Mucosa of descending colon (tissue), 3 donors: ENCODE measurements at regions not wholly inside any gene's neighbourhood (a gene's known extent, or its start where the extent isn't known, plus 50 kb on each side); places are given as distances from the start of the nearest gene placed in this dataset.

Experiments used
- ATAC-seq: fragments of 200-7000 bp; cut with Tn5 transposase; one replicate; pipeline ENCODE4 v1.9.1; 2020; ENCODE audit warnings: mild to moderate bottlenecking, moderate library complexity
- DNase-seq, 3 donors: peaks; one replicate each; pipeline ENCODE4 v3.0.0-alpha.2; 2020
- H3K36me3 ChIP-seq: fragments of 200-600 bp; one replicate; pipeline ENCODE4 v1.8.0; 2021; ENCODE audit warnings: low read depth, mild to moderate bottlenecking
- H3K4me1 ChIP-seq: fragments of 200-600 bp; one replicate; pipeline ENCODE4 v1.8.0; 2021; ENCODE audit warnings: low read depth, mild to moderate bottlenecking
- H3K4me3 ChIP-seq: fragments of 200-600 bp; one replicate; pipeline ENCODE4 v1.8.0; 2021; ENCODE audit warnings: mild to moderate bottlenecking
- H3K9me3 ChIP-seq: fragments of 200-600 bp; one replicate; pipeline ENCODE4 v1.8.0; 2021; ENCODE audit warnings: mild to moderate bottlenecking
- CTCF ChIP-seq: fragments of 200-600 bp; IDR thresholded peaks from one replicate; pipeline ENCODE4 v1.8.0; 2022; ENCODE audit warnings: antibody characterized with exemption, mild to moderate bottlenecking
- intact Hi-C, 2 donors: fragments of 100-400 bp; cut with DNase I in 1 of 2; cut with micrococcal nuclease in 1 of 2; formaldehyde crosslinking; loops; one replicate each; pipeline versions ENCODE4 v1.11.0 to v1.11.1; 2022; cut with DNase I, micrococcal nuclease
- donor health status: DM: no; HTN: no; CAD: no; lungs with moderate emphysema.
- donor health status: DM: no; HTN: no; CAD: no.
- donor health status: DM: no; HTN: yes; CAD: no.

GRCh38 chr5:163653526-163653925 lies 148.1 kb downstream of the MAT2B start:
- TF ChIP-seq CTCF, result no peak
- intact Hi-C loops, result no loop called here
- no peak for ATAC-seq
- H3K4me3 ChIP-seq, result no peak overlapping the region
- H3K4me1 ChIP-seq, result no peaks in the 10 kb centered on the region
- H3K36me3 ChIP-seq, result no peaks in the 10 kb centered on the region
- peaks cover 3% of the 10 kb centered on the region for H3K9me3 ChIP-seq
- no peak for DNase-seq

GRCh38 chr5:163658702-163659567 lies 153.5 kb downstream of the MAT2B start:
- TF ChIP-seq CTCF, result no peak
- intact Hi-C loops, result no loop called here
- no peaks in the 10 kb centered on the region for H3K36me3 ChIP-seq
- peaks cover under 1% of the 10 kb centered on the region for H3K9me3 ChIP-seq
- DNase-seq (no peak), ATAC-seq (no peak)
- H3K4me3 ChIP-seq, result no peak overlapping the region
- peaks cover 25% of the 10 kb centered on the region for H3K4me1 ChIP-seq

GRCh38 chr5:163659568-163659902 lies 154.1 kb downstream of the MAT2B start:
- no peak for ATAC-seq
- Histone ChIP-seq H3K4me1 (peaks cover 25% of the 10 kb centered on the region), H3K9me3 (no peaks in the 10 kb centered on the region), H3K36me3 (no peaks in the 10 kb centered on the region), H3K4me3 (no peak overlapping the region)
- DNase-seq, result no peak
- no peak for TF ChIP-seq CTCF
- intact Hi-C loops, result no loop called here

- no peak overlapping the region for H3K4me3 ChIP-seq
- DNase-seq (no peak), ATAC-seq (peak; percentile 27)
- intact Hi-C loops, result no loop called here
- peaks cover 25% of the 10 kb centered on the region for H3K4me1 ChIP-seq
- no peaks in the 10 kb centered on the region for H3K9me3 ChIP-seq
- no peak for TF ChIP-seq CTCF
- no peaks in the 10 kb centered on the region for H3K36me3 ChIP-seq
Observed at GRCh38 chr5:163660486-163660885, 155.1 kb downstream of the MAT2B start.

- ATAC-seq, result peak; percentile 96
Observed at GRCh38 chr5:163661360-163661759, 155.9 kb downstream of the MAT2B start.

More at GRCh38 chr5:163661360-163661759, 155.9 kb downstream of the MAT2B start:
- H3K36me3 ChIP-seq, result no peaks in the 10 kb centered on the region
- no peak overlapping the region for H3K4me3 ChIP-seq
- no peak for TF ChIP-seq CTCF
- intact Hi-C loops, result no loop called here
- peak in 1 of 3 donors; percentile 49 for DNase-seq
- H3K9me3 ChIP-seq, result no peaks in the 10 kb centered on the region
- H3K4me1 ChIP-seq, result peaks cover 25% of the 10 kb centered on the region
